B cell (primary cell): ENCODE measurements at regions not wholly inside any gene's neighbourhood (a gene's known extent, or its start where the extent isn't known, plus 50 kb on each side); places are given as distances from the start of the nearest gene placed in this dataset.

Source experiments
- ATAC-seq: fragments of 200-7000 bp; cut with Tn5 transposase; one replicate; pipeline ENCODE4 v1.10.0; 2021; ENCODE audit warnings: low read depth, mild to moderate bottlenecking, moderate number of reproducible peaks, moderate library complexity
- CTCF ChIA-PET: fragments of 350-600 bp; sonication (Branson Sonifier 250); formaldehyde crosslinking; loops from one replicate; lab custom pipeline; 2021; ENCODE audit warnings: antibody characterized with exemption, inconsistent platforms; lab: Charles Lee
- POLR2A ChIA-PET: fragments of 350-600 bp; sonication (Branson Sonifier 250); formaldehyde crosslinking; loops from one replicate; lab custom pipeline; 2021; ENCODE audit warnings: antibody characterized with exemption; lab: Charles Lee
- DNase-seq: peaks from one replicate; pipeline ENCODE4 v3.0.0; 2013
- H2AFZ ChIP-seq: 2 replicates; pipeline ENCODE4 v1.6.1; 2012; ENCODE audit warnings: mild to moderate bottlenecking, low read depth, low read length; ENCODE audit not compliant: insufficient read depth, poor library complexity, severe bottlenecking
- H3K27ac ChIP-seq, 2 donors: 1 replicate in 1 of 2; 2 replicates in 1 of 2; pipeline ENCODE4 v1.5.1; 2012 to 2013; ENCODE audit warnings: low read length in 2 of 2, mild to moderate bottlenecking in 2 of 2, moderate library complexity in 1 of 2
- H3K27me3 ChIP-seq, 4 experiments: fragments of 200-600 bp in 1 of 4; sonication (generic) in 1 of 4; replicated peaks in 1 of 4; 1 replicate in 2 of 4; 2 replicates in 2 of 4; pipeline versions ENCODE4 v1.6.1 to v1.7.0; 2013 to 2016; ENCODE audit warnings: low read length in 3 of 4, mild to moderate bottlenecking in 2 of 4, mixed read lengths in 1 of 4, moderate library complexity in 1 of 4; ENCODE audit not compliant: insufficient read depth in 4 of 4, control insufficient read depth in 3 of 4; ENCODE audit errors: control extremely low read depth in 1 of 4
- H3K36me3 ChIP-seq, 2 experiments: replicated peaks in 1 of 2; 1 replicate in 1 of 2; 2 replicates in 1 of 2; pipeline versions ENCODE4 v1.6.1 to v1.7.1; 2013; ENCODE audit warnings: low read length in 1 of 2; ENCODE audit not compliant: insufficient read depth in 2 of 2, control insufficient read depth in 1 of 2; ENCODE audit errors: control extremely low read depth in 1 of 2, extremely low read depth in 1 of 2
- H3K4me1 ChIP-seq, 2 donors: fragments of 200-600 bp in 1 of 2; sonication (generic) in 1 of 2; 1 replicate in 1 of 2; 2 replicates in 1 of 2; pipeline versions ENCODE4 v1.5.1 to v1.6.1; 2013 to 2017; ENCODE audit warnings: low read length in 2 of 2; ENCODE audit not compliant: control insufficient read depth in 2 of 2, insufficient read depth in 2 of 2
- H3K4me2 ChIP-seq: replicated peaks from 2 replicates; pipeline ENCODE3; 2012; ENCODE audit warnings: mild to moderate bottlenecking, low read depth, low read length; ENCODE audit not compliant: poor library complexity, severe bottlenecking
- H3K4me3 ChIP-seq, 5 experiments: fragments of 200-600 bp in 1 of 5; sonication (generic) in 1 of 5; 1 replicate in 3 of 5; 2 replicates in 2 of 5; pipeline versions ENCODE4 v1.5.1 to v1.7.0; 2011 to 2016; ENCODE audit warnings: low read length in 4 of 5, mild to moderate bottlenecking in 4 of 5, low read depth in 2 of 5, control low read depth in 1 of 5, moderate library complexity in 1 of 5; ENCODE audit not compliant: insufficient read depth in 1 of 5; ENCODE audit errors: control extremely low read depth in 1 of 5, extremely low read depth in 1 of 5
- H3K79me2 ChIP-seq: fragments of 200-600 bp; sonication (generic); one replicate; pipeline ENCODE4 v1.6.0; 2016; ENCODE audit warnings: low read length; ENCODE audit not compliant: control insufficient read depth, insufficient read depth
- H3K9ac ChIP-seq: fragments of 200-600 bp; sonication (generic); 2 replicates; pipeline ENCODE4 v1.6.1; 2017; ENCODE audit warnings: mild to moderate bottlenecking, low read length, moderate library complexity
- H3K9me3 ChIP-seq, 3 donors: one replicate each; pipeline versions ENCODE4 v1.6.1 to v1.7.1; 2013; ENCODE audit warnings: low read length in 2 of 3; ENCODE audit not compliant: control insufficient read depth in 2 of 3, insufficient read depth in 1 of 3; ENCODE audit errors: control extremely low read depth in 1 of 3
- H4K20me1 ChIP-seq: 2 replicates; pipeline ENCODE4 v1.6.0; 2012; ENCODE audit warnings: mild to moderate bottlenecking, low read length; ENCODE audit not compliant: insufficient read depth, control insufficient read depth, poor library complexity, severe bottlenecking
- H3K27ac Mint-ChIP-seq: one replicate; pipeline ENCODE4 v1.8.0; 2021; ENCODE audit warnings: mixed read lengths
- H3K27me3 Mint-ChIP-seq: one replicate; pipeline ENCODE4 v1.8.0; 2021; ENCODE audit warnings: mixed read lengths
- H3K4me1 Mint-ChIP-seq: one replicate; pipeline ENCODE4 v1.8.0; 2021; ENCODE audit warnings: mixed read lengths
- H3K4me3 Mint-ChIP-seq: one replicate; pipeline ENCODE4 v1.8.0; 2021; ENCODE audit warnings: mixed read lengths
- H3K9me3 Mint-ChIP-seq: one replicate; pipeline ENCODE4 v1.8.0; 2022; ENCODE audit warnings: mixed read lengths; ENCODE audit not compliant: insufficient read depth
- EZH2 ChIP-seq: IDR thresholded peaks from 2 replicates; pipeline ENCODE4 v1.6.1; 2012; ENCODE audit warnings: borderline replicate concordance, low read depth, mild to moderate bottlenecking, moderate library complexity, low read length; ENCODE audit not compliant: insufficient read depth, poor library complexity, severe bottlenecking
- WGBS: methylation state at CpG from one replicate; pipeline ENCODE4 v1.1.5; 2013; ENCODE audit warnings: missing lambda C conversion rate; ENCODE audit not compliant: insufficient coverage; 5-methylcytosine and 5-hydroxymethylcytosine counted together
- intact Hi-C: fragments of 100-400 bp; cut with micrococcal nuclease; formaldehyde crosslinking; loops from one replicate; pipeline ENCODE4 v1.10.0; 2022
- TF ChIP-seq, protein P1 (sequence below): fragments of 200-600 bp; IDR thresholded peaks from one replicate; pipeline ENCODE4 v1.8.0; 2022; ENCODE audit warnings: antibody characterized with exemption, mild to moderate bottlenecking

DNA sequence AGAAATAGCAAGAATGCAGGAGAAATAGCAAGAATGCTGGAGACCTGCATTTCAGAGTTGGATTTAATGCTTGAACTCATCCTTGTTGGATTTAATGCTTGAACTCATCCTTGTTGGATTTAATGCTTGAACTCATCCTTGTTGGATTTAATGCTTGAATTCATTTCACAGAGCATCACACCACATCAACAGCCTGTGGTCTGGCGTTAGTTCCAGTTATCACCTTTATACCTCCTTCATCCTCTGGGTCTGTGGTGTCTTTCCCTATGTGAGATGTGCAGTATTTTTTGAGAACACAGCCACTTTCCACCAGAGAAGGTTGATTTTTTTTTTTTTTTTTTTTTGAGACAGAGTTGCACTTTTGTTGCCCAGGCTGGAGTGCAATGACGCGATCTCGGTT is 546.4 kb upstream of the SOX11 start:
- ATAC-seq, result no peak

DNA sequence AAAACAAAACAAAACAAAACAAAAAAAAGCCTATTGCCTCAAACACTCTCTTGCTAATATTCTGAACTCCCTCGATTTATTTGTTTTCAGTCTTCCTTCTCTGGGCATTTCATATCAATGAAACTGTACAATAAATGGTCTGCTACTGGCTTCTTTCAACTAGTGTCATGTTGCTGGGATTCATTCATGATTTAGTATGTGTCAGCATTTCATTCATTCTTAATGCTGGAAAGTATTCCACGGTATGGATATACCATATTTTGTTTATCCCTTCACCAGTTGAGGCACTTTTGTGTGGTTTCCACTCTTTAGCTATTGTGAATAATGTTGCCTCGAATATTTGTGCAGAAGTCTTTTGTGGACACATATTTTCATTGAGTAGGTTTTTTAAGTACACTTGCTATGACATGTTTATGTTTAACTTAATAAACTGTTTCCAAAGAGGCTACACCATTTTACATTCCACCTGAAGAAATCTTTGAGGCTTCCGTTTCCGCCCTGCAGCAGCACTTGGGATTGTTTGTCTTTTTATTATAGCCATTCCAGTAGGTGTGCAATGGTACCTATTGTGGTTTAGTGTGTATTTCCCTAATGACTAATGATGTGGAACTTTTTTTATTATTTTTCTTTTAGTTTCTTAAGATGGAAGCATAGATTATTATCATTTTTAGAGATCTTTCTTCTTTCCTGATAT is 543.6 kb upstream of the SOX11 start:
- intact Hi-C loops, result no loop called here
- no peak overlapping the region for H2AFZ ChIP-seq
- DNase-seq, result no peak
- no peaks in the 10 kb centered on the region for H3K4me1 Mint-ChIP-seq
- H3K27me3 Mint-ChIP-seq, result no peaks in the 10 kb centered on the region
- no CpG with 5 or more reads among the region's 5 CpGs for WGBS
- ChIA-PET POLR2A (no interaction called here), CTCF (no interaction called here)
- no peak for ATAC-seq
- no peak overlapping the region for H3K27ac Mint-ChIP-seq
- no peak overlapping the region for H3K4me3 Mint-ChIP-seq
- no peaks in the 10 kb centered on the region for H4K20me1 ChIP-seq
- no peaks in the 10 kb centered on the region for H3K4me1 ChIP-seq
- no peaks in the 10 kb centered on the region for H3K36me3 ChIP-seq
- no peaks in the 10 kb centered on the region for H3K79me2 ChIP-seq
- H3K4me3 ChIP-seq, result no peak overlapping the region
- peaks cover 9% of the 10 kb centered on the region for H3K9me3 Mint-ChIP-seq
- H3K9me3 ChIP-seq, result peaks cover 0 to 21% (median 0%) of the 10 kb centered on the region in 3 donors
- H3K9ac ChIP-seq, result no peak overlapping the region
- no peaks in the 10 kb centered on the region for H3K27me3 ChIP-seq
- no peak overlapping the region for H3K27ac ChIP-seq
- H3K4me2 ChIP-seq, result no peak overlapping the region
- TF ChIP-seq, protein P1, sequence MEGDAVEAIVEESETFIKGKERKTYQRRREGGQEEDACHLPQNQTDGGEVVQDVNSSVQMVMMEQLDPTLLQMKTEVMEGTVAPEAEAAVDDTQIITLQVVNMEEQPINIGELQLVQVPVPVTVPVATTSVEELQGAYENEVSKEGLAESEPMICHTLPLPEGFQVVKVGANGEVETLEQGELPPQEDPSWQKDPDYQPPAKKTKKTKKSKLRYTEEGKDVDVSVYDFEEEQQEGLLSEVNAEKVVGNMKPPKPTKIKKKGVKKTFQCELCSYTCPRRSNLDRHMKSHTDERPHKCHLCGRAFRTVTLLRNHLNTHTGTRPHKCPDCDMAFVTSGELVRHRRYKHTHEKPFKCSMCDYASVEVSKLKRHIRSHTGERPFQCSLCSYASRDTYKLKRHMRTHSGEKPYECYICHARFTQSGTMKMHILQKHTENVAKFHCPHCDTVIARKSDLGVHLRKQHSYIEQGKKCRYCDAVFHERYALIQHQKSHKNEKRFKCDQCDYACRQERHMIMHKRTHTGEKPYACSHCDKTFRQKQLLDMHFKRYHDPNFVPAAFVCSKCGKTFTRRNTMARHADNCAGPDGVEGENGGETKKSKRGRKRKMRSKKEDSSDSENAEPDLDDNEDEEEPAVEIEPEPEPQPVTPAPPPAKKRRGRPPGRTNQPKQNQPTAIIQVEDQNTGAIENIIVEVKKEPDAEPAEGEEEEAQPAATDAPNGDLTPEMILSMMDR, result no peak
- no peak for TF ChIP-seq EZH2

More for the DNA sequence above, 546.4 kb upstream of the SOX11 start:
- no peak for DNase-seq
- Mint-ChIP-seq H3K4me1 (no peaks in the 10 kb centered on the region), H3K9me3 (peaks cover 9% of the 10 kb centered on the region), H3K27me3 (no peaks in the 10 kb centered on the region), H3K27ac (no peak overlapping the region), H3K4me3 (no peak overlapping the region)
- no peak overlapping the region for H3K4me2 ChIP-seq
- H3K4me1 ChIP-seq, result no peaks in the 10 kb centered on the region
- H3K27me3 ChIP-seq, result no peaks in the 10 kb centered on the region
- intact Hi-C loops, result no loop called here
- no peaks in the 10 kb centered on the region for H3K79me2 ChIP-seq
- no peaks in the 10 kb centered on the region for H3K36me3 ChIP-seq
- WGBS, result 100% methylated on average over 3 of the region's 4 CpGs
- no peak overlapping the region for H3K9ac ChIP-seq
- TF ChIP-seq EZH2, result no peak
- TF ChIP-seq, protein P1, result no peak
- ChIA-PET POLR2A (no interaction called here), CTCF (no interaction called here)
- no peak overlapping the region for H3K4me3 ChIP-seq
- no peak overlapping the region for H3K27ac ChIP-seq
- no peak overlapping the region for H2AFZ ChIP-seq
- H4K20me1 ChIP-seq, result no peaks in the 10 kb centered on the region
- peaks cover 0 to 14% (median 0%) of the 10 kb centered on the region in 3 donors for H3K9me3 ChIP-seq
